ENCODE measurements at regions not wholly inside any gene's neighbourhood (a gene's known extent, or its start where the extent isn't known, plus 50 kb on each side); places are given as distances from the start of the nearest gene placed in this dataset.

DNA sequence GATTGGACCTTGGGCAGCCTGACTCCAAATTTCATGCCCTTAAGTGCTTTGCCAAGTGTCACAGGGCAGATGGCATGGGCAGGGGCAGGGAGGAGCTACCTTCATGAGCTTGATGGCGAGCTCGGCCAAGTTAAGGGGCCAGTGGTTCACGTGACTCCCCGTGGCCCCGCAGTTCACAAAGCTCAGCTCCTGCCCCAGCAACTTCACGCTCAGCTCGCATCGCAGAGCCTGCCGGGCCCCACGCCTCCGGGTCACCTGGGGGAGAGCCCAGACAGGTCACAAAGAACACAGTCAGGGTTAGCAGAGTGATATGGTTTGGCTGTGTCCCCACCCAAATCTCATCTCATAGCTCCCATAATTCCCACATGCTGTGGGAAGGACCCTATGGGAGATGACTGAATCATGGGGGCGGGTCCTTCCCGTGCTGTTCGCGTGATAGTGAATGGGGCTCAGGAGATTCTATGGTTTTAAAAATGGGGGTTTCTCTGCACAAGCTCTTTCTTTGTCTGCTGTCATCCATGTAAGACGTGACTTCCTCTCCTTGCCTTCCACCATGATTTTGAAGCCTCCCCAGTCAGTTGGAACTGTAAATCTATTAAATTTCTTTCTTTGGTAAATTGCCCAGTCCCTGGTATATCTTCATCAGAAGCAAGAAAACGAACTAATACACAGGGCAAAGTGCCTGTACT lies 108.1 kb downstream of the LITAF start:
- intact Hi-C loops (cut with DNase I): no loop called here
- Histone ChIP-seq H3K36me3 (no peaks in the 10 kb centered on the region), H3K4me3 (no peak overlapping the region), H3K27me3 (no peaks in the 10 kb centered on the region), H3K9me3 (peaks cover 0 to 12% of the 10 kb centered on the region in 2 donors), H3K27ac (no peak overlapping the region), H3K4me1 (no peaks in the 10 kb centered on the region)
- DNase-seq (no peak), ATAC-seq (no peak)
- TF ChIP-seq, protein P1, sequence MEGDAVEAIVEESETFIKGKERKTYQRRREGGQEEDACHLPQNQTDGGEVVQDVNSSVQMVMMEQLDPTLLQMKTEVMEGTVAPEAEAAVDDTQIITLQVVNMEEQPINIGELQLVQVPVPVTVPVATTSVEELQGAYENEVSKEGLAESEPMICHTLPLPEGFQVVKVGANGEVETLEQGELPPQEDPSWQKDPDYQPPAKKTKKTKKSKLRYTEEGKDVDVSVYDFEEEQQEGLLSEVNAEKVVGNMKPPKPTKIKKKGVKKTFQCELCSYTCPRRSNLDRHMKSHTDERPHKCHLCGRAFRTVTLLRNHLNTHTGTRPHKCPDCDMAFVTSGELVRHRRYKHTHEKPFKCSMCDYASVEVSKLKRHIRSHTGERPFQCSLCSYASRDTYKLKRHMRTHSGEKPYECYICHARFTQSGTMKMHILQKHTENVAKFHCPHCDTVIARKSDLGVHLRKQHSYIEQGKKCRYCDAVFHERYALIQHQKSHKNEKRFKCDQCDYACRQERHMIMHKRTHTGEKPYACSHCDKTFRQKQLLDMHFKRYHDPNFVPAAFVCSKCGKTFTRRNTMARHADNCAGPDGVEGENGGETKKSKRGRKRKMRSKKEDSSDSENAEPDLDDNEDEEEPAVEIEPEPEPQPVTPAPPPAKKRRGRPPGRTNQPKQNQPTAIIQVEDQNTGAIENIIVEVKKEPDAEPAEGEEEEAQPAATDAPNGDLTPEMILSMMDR (IDR thresholded peaks at IDR 0.05): no peak

DNA sequence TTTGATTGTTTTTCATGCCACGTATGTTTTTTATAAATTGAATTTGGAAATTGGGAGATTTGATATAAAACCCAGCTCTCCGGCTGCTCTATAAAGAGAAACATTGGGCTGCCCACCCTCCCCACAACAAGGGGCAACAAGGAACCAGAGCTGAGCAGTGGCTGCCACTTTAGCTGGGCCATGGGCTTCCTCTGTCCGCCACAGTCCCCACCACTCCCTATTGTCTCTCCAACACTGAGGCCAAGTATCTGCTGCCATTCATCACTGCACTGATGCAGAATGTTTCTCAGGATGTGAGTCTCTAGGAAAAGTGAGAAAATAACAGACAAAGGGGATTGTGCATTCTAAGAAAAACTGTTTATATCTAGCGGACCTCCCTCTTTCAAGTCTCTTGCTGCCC lies 106.8 kb downstream of the LITAF start:
- Histone ChIP-seq H3K4me1 (no peaks in the 10 kb centered on the region), H3K36me3 (peaks cover 0 to 6% of the 10 kb centered on the region in 2 donors), H3K9me3 (peaks cover 0 to 18% of the 10 kb centered on the region in 2 donors), H3K4me3 (no peak overlapping the region), H3K27ac (no peak overlapping the region), H3K27me3 (no peaks in the 10 kb centered on the region)
- intact Hi-C loops (cut with DNase I): no loop called here
- DNase-seq (no peak), ATAC-seq (no peak)
- TF ChIP-seq, protein P1 (IDR thresholded peaks at IDR 0.05): no peak

DNA sequence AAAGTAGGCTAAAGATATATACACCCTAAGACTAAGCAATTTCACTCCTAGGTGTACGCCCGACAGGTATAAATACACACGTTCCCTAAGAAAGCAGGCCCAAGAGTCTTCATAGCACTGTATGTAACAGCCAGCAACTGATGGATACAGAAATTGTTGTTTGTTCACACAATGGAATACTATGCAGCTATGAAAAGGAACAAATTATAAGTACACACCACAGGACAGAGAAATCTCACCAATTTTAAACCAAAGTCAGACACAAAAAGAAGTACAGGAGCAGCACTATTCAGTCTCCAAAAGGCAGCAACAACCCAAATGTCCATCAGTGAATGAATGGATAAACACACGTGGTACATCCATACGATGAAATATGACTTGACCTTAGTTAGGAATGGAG lies 106.1 kb downstream of the LITAF start:
- peaks cover 0 to 8% of the 10 kb centered on the region in 2 donors for H3K36me3 ChIP-seq

DNA sequence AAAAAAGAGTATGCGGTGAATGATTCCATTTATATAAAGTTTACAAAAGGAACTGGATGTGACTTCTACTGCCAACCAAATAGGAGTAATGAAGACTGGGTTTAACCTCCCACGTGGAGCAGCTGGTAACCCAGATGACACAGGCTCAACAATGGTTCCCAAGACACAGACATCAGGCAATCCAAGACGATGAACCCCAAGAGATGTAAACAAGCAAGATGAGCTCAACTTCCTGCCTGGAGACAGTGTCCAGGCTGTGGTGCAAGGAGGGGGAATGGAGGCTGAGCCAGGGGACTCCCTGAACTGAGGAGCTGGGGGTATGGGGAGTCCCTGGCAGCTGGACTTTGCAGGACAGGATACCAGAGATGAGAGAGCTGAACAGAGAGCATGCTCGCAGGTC lies 104.7 kb downstream of the LITAF start:
- Histone ChIP-seq H3K27ac (no peak overlapping the region), H3K9me3 (peaks cover 0 to 20% of the 10 kb centered on the region in 2 donors), H3K27me3 (no peaks in the 10 kb centered on the region), H3K36me3 (peaks cover 0 to 8% of the 10 kb centered on the region in 2 donors), H3K4me1 (no peaks in the 10 kb centered on the region), H3K4me3 (no peak overlapping the region)
- DNase-seq (no peak), ATAC-seq (no peak)
- TF ChIP-seq, protein P1 (IDR thresholded peaks at IDR 0.05): no peak
- intact Hi-C loops (cut with DNase I): no loop called here

More for the DNA sequence above, 106.1 kb downstream of the LITAF start:
- Histone ChIP-seq H3K27me3 (no peaks in the 10 kb centered on the region), H3K4me1 (no peaks in the 10 kb centered on the region), H3K9me3 (peaks cover 0 to 20% of the 10 kb centered on the region in 2 donors), H3K27ac (no peak overlapping the region), H3K4me3 (no peak overlapping the region)
- no peak for DNase-seq
- TF ChIP-seq, protein P1 (IDR thresholded peaks at IDR 0.05): no peak
- intact Hi-C loops (cut with DNase I): no loop called here
- no peak for ATAC-seq

DNA sequence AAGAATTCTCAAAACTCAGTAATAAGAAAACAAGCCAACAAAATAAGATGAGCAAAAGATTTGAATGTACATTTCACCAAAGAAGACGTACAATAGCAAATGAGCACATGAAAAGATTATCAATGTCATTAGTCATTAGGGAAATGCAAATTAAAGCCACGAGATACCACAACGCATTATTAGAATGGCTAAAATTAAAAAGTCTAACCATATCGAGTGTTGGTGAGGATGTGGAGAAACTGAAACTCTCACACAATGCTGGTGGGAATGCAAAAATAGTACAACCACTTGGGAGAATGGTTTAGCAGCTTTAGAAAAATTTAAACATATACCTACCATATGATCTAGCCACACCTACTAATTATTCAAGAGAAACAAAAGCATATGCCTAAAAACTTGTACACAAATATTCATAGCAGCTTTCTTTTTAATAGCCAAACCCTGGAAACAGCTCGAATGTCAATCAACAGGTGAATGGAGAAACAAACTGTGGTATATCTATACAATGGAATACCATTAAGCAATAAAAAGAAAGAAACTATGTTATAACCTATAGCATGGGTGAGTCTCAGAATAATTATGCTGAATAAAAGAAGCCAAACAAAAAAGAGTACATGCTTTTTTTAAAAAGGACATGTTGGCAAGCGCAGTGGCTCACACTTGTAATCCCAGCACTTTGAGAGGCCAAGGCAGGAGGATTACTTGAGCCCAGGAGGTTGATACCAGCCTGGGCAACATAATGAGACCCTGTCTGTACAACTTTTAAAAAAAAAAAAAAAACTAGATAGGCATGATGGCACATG lies 103.6 kb downstream of the LITAF start:
- no peak overlapping the region for H3K27ac ChIP-seq
- H3K27me3 ChIP-seq: no peaks in the 10 kb centered on the region
- no peak for ATAC-seq
- H3K36me3 ChIP-seq: peaks cover 0 to 8% of the 10 kb centered on the region in 2 donors
- H3K4me1 ChIP-seq: no peaks in the 10 kb centered on the region
- TF ChIP-seq, protein P1 (IDR thresholded peaks at IDR 0.05): no peak
- DNase-seq: no peak
- intact Hi-C loops (cut with DNase I): no loop called here
- no peak overlapping the region for H3K4me3 ChIP-seq
- peaks cover 0 to 20% of the 10 kb centered on the region in 2 donors for H3K9me3 ChIP-seq

All from left lung (tissue), 4 donors.